ENCODE measurements at regions not wholly inside any gene's neighbourhood (a gene's known extent, or its start where the extent isn't known, plus 50 kb on each side); places are given as distances from the start of the nearest gene placed in this dataset.

GRCh38 chr3:59695860-59696259, 646.0 kb upstream of the CFAP20DC start:
- no peak for TF ChIP-seq POLR2A (IDR thresholded peaks at IDR 0.05; ENCODE audit: low read depth, low read length)
- no peak for TF ChIP-seq SPI1 (IDR thresholded peaks at IDR 0.05; ENCODE audit: low read depth, low read length)

All from GM12891 (cell line).